GM12874 (cell line): ENCODE measurements at regions not wholly inside any gene's neighbourhood (a gene's known extent, or its start where the extent isn't known, plus 50 kb on each side); places are given as distances from the start of the nearest gene placed in this dataset.

Source experiments
- CTCF ChIP-seq: IDR thresholded peaks from 2 replicates; pipeline ENCODE4 v1.5.1; 2011; ENCODE audit warnings: low read depth, mild to moderate bottlenecking, control low read depth, low read length, moderate library complexity; ENCODE audit not compliant: insufficient read depth

GRCh38 chr20:61048302-61048701 lies 203.8 kb upstream of the CDH4 start:
- no peak for TF ChIP-seq CTCF

- no peak for TF ChIP-seq CTCF
Measured at GRCh38 chr20:61049684-61050083, 202.4 kb upstream of the CDH4 start.

- TF ChIP-seq CTCF = no peak
Measured at GRCh38 chr20:61050336-61050890, 201.6 kb upstream of the CDH4 start.

DNA sequence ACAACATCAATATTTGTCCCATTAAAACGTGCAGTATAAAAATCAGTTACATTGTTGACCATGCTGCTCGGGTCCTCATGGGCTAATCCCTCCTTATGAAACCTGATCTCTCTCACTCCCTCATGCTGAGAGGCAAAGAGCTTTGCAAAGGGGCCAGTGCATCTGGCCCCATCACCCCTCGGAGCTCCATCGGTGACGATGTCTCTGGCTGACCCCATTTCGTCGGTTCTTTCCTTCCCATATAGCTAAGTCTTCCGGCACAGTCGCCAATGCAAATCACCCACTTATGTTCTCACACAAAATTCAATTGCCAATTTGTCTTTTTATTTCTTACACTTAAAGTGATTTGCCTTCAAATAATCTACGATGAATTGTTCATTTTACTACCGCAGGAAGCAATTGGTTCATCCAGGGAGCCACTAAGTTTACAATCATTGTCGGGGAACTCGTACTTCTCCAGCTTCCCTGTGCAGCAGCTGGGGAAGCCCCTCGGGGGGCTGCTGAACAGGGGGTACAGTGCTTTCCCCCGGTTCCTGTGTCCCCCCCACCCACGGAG lies 199.8 kb upstream of the CDH4 start:
- no peak for TF ChIP-seq CTCF

GRCh38 chr20:61052776-61053442 lies 199.2 kb upstream of the CDH4 start:
- TF ChIP-seq CTCF = no peak

- TF ChIP-seq CTCF = no peak
Measured at GRCh38 chr20:61053487-61053886, 198.6 kb upstream of the CDH4 start.

DNA sequence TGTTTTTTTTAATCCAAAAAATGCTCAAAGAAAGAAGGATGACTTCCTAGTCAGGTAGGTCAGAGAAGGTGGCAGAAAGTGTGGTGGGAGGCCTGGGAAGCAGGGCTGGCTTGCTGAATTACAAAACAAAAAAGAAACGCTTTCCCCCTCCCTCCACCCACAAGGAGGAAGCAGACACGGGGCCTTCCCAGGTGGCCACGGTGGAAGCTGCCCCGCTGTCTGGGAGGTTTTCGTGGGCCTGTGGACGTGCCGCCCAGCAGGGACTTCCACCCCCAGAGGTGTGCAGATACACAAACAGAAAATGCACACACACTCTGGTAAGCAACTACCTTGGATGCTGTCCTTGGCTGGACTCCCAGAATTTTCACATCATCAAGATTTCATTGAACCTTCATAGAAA lies 198.2 kb upstream of the CDH4 start:
- no peak for TF ChIP-seq CTCF
